K562 (cell line): ENCODE measurements at regions not wholly inside any gene's neighbourhood (a gene's known extent, or its start where the extent isn't known, plus 50 kb on each side); places are given as distances from the start of the nearest gene placed in this dataset.

ENCODE experiments used
- ATAC-seq: fragments of 200-7000 bp; cut with Tn5 transposase; 3 replicates; pipeline ENCODE4 v1.9.1; 2020; ENCODE audit warnings: moderate library complexity
- BruUV-seq: library from RNA; stranded (reverse); fragments of 400-500 nt; replicated peaks from 2 replicates; lab custom pipeline; 2021; lab: Mats Ljungman, UMichigan
- CTCF ChIA-PET: fragments of 300-600 bp; formaldehyde crosslinking; extraction: SDS; loops from one replicate; lab custom pipeline; 2021; ENCODE audit warnings: low intra/inter-chr PET ratio; lab: Yijun Ruan, JAX
- POLR2A ChIA-PET: fragments of 300-600, 350-650 bp; sonication (Branson Sonifier 250); formaldehyde crosslinking; extraction: SDS; loops from one replicate; lab custom pipeline; 2021; ENCODE audit warnings: antibody characterized with exemption, inconsistent platforms; lab: Yijun Ruan, JAX
- DNase-seq, 4 experiments: peaks; one replicate each; pipeline versions ENCODE4 v3.0.0 to v3.0.0-alpha.2; 2011 to 2018; ENCODE audit warnings: low spot score in 3 of 4, mixed read lengths in 3 of 4; ENCODE audit errors: extremely low read depth in 1 of 4
- FAIRE-seq: peaks from 2 replicates; lab custom pipeline; 2011; peaks lifted over from hg19 to GRCh38; lab: Jason Lieb, UNC
- H2AFZ ChIP-seq: 2 replicates; pipeline ENCODE4 v1.6.0; 2011; ENCODE audit warnings: low read depth, low read length, control low read depth, inconsistent platforms
- H3K27ac ChIP-seq: fragments of 200-600 bp; 3 replicates; pipeline ENCODE4 v1.8.0; 2011; ENCODE audit warnings: low read depth, mild to moderate bottlenecking, control low read depth, inconsistent platforms, low read length, moderate library complexity, mixed read lengths; ENCODE audit errors: extremely low read depth
- H3K27me3 ChIP-seq, 2 experiments: fragments of 300-600 bp in 1 of 2; 2 replicates in 1 of 2; 3 replicates in 1 of 2; pipeline versions ENCODE4 v1.6.0 to v1.8.0; 2011; ENCODE audit warnings: inconsistent platforms in 2 of 2, low read length in 2 of 2, mild to moderate bottlenecking in 1 of 2, mixed read lengths in 1 of 2, moderate library complexity in 1 of 2; ENCODE audit not compliant: control insufficient read depth in 2 of 2, insufficient read depth in 2 of 2
- H3K36me3 ChIP-seq: fragments of 300-600 bp; 3 replicates; pipeline ENCODE4 v1.8.0; 2011; ENCODE audit warnings: mild to moderate bottlenecking, low read length, inconsistent platforms; ENCODE audit not compliant: control insufficient read depth, insufficient read depth
- H3K4me1 ChIP-seq, 2 experiments: fragments of 200-600 bp in 1 of 2; replicated peaks in 1 of 2; 2 replicates in 1 of 2; 3 replicates in 1 of 2; pipeline versions ENCODE4 v1.5.1 to v1.8.0; 2011; ENCODE audit warnings: inconsistent platforms in 2 of 2, low read length in 2 of 2, mild to moderate bottlenecking in 1 of 2, mixed read lengths in 1 of 2, moderate library complexity in 1 of 2; ENCODE audit not compliant: control insufficient read depth in 2 of 2, insufficient read depth in 2 of 2
- H3K4me2 ChIP-seq: 2 replicates; pipeline ENCODE4 v1.6.1; 2011; ENCODE audit warnings: low read length, control low read depth, inconsistent platforms, mixed read lengths; ENCODE audit not compliant: insufficient read depth
- H3K4me3 ChIP-seq: fragments of 200-600 bp; sonication (generic), shearing (Covaris generic); 2 replicates; pipeline ENCODE4 v1.5.1; 2016; ENCODE audit warnings: control low read depth, inconsistent platforms
- H3K79me2 ChIP-seq: fragments of 200-600 bp; 3 replicates; pipeline ENCODE4 v1.8.0; 2011; ENCODE audit warnings: low read length, inconsistent platforms; ENCODE audit not compliant: control insufficient read depth, insufficient read depth
- H3K9ac ChIP-seq, 2 experiments: 2 replicates each; pipeline versions ENCODE4 v1.6.0 to v1.6.1; 2011; ENCODE audit warnings: low read depth in 2 of 2, low read length in 2 of 2, control low read depth in 1 of 2, inconsistent platforms in 1 of 2, mild to moderate bottlenecking in 1 of 2, mixed read lengths in 1 of 2; ENCODE audit not compliant: insufficient read depth in 1 of 2
- H3K9me1 ChIP-seq: one replicate; pipeline ENCODE4 v1.6.0; 2011; ENCODE audit warnings: inconsistent platforms, mild to moderate bottlenecking, low read length, moderate library complexity; ENCODE audit not compliant: control insufficient read depth, insufficient read depth
- H3K9me3 ChIP-seq: replicated peaks from 2 replicates; pipeline ENCODE4 v1.5.1; 2011; ENCODE audit warnings: low read depth, low read length, inconsistent platforms; ENCODE audit not compliant: control insufficient read depth, insufficient read depth
- H4K20me1 ChIP-seq: replicated peaks from 2 replicates; pipeline ENCODE4 v1.6.1; 2011; ENCODE audit warnings: low read length, inconsistent platforms, mixed read lengths; ENCODE audit not compliant: control insufficient read depth, insufficient read depth
- CBX5 ChIP-seq: IDR thresholded peaks from 2 replicates; pipeline ENCODE4 v1.6.1; 2014; ENCODE audit warnings: low read depth, borderline replicate concordance
- ETS2 ChIP-seq: IDR thresholded peaks from 2 replicates; pipeline ENCODE4 v1.6.1; 2016; ENCODE audit warnings: borderline replicate concordance, missing genetic modification characterization, mild to moderate bottlenecking, moderate library complexity, missing compliant biosample characterization; ENCODE audit not compliant: poor library complexity, severe bottlenecking
- TEAD4 ChIP-seq, 2 experiments: sonication (generic) in 1 of 2; formaldehyde crosslinking in 1 of 2; IDR thresholded peaks; 2 replicates each; pipeline versions ENCODE4 v1.6.1 to v1.8.0; 2012 to 2022; ENCODE audit warnings: borderline replicate concordance in 1 of 2, inconsistent platforms in 1 of 2, low read length in 1 of 2, mild to moderate bottlenecking in 1 of 2, missing genetic modification reagents in 1 of 2
- XRCC5 ChIP-seq: fragments of 200-400 bp; formaldehyde crosslinking; IDR thresholded peaks from 2 replicates; pipeline ENCODE4 v1.6.1; 2017; ENCODE audit warnings: low read depth, mild to moderate bottlenecking, low read length
- WGBS: fragments of 100-300 bp; shearing (Covaris generic); methylation state at CpG from one replicate; pipeline ENCODE4 v1.1.6; 2016; ENCODE audit warnings: low coverage, mixed read lengths; ENCODE audit not compliant: insufficient coverage; ENCODE audit errors: missing lambda C conversion rate; 5-methylcytosine and 5-hydroxymethylcytosine counted together
- in situ Hi-C: fragments of 300-500 bp; cut with MboI; formaldehyde crosslinking; loops from 4 replicates; pipeline ENCODE4 v1.15.0; 2018; ENCODE audit warnings: inconsistent platforms, mixed read lengths
- intact Hi-C: fragments of 100-400 bp; cut with micrococcal nuclease; formaldehyde crosslinking; loops from 2 replicates; pipeline ENCODE4 v1.14.2; 2022
- TF ChIP-seq, protein P1 (sequence below): fragments of 250-450 bp; sonication (Bioruptor Pico); IDR thresholded peaks from 2 replicates; pipeline ENCODE4 v1.5.1; 2021; ENCODE audit warnings: mild to moderate bottlenecking
- TF ChIP-seq, protein P2 (sequence below): fragments of 250-450 bp; sonication (Bioruptor Pico); IDR thresholded peaks from 2 replicates; pipeline ENCODE4 v1.4.0; 2020

DNA sequence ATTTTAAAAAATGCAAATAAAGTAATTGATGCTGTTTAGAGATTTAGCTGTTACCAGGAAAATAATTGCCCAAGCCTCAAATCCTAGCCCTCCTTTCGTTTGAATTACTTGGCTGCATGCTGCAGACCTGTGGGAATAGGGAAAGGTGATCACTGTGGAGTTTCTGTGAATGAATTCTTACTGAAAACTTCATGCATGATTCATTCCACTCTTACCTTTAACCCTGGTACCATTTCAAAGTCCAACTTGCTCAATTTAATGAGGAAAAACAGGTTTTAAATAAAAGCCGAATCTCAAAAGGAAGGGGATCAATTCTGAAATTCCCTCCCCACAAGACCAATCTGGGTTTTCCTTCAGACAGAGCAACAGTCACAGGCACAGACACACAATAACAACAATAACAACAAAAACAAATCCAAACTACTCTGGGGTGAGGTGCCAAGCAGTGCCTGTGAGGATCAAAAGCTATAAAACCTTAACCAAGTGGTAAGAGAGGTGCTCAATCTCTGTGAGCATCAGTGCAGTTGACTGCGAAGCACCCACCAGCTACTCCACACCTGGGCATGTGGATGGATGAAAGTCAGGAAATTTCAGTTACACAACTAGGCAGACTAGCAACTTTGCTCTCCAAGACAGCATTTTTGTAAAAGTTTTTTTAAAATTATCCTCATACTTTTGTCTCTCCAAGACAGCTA lies 200.8 kb downstream of the CNTN3 start:
- Histone ChIP-seq H3K4me3 (no peak overlapping the region), H3K27ac (no peak overlapping the region), H3K79me2 (no peaks in the 10 kb centered on the region), H3K36me3 (no peaks in the 10 kb centered on the region), H3K4me2 (no peak overlapping the region), H3K9ac (no peak overlapping the region), H4K20me1 (no peaks in the 10 kb centered on the region), H3K9me3 (no peaks in the 10 kb centered on the region), H3K27me3 (no peaks in the 10 kb centered on the region), H2AFZ (no peak overlapping the region), H3K4me1 (no peaks in the 10 kb centered on the region), H3K9me1 (no peaks in the 10 kb centered on the region)
- intact Hi-C loops (no loop called here), in situ Hi-C loops (no loop called here)
- WGBS: 0% methylated on average over 3 of the region's 3 CpGs
- no peak for FAIRE-seq
- TF ChIP-seq, protein P1, sequence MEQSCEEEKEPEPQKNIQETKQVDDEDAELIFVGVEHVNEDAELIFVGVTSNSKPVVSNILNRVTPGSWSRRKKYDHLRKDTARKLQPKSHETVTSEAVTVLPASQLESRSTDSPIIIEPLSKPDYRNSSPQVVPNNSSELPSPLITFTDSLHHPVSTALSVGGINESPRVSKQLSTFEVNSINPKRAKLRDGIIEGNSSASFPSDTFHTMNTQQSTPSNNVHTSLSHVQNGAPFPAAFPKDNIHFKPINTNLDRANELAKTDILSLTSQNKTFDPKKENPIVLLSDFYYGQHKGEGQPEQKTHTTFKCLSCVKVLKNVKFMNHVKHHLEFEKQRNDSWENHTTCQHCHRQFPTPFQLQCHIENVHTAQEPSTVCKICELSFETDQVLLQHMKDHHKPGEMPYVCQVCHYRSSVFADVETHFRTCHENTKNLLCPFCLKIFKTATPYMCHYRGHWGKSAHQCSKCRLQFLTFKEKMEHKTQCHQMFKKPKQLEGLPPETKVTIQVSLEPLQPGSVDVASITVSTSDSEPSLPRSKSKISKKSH (CRISPR knock-in tag): no peak
- no peak for ATAC-seq
- CTCF ChIA-PET: no interaction called here
- POLR2A ChIA-PET: no interaction called here
- no peak for DNase-seq
- BruUV-seq: no TSS peak

DNA sequence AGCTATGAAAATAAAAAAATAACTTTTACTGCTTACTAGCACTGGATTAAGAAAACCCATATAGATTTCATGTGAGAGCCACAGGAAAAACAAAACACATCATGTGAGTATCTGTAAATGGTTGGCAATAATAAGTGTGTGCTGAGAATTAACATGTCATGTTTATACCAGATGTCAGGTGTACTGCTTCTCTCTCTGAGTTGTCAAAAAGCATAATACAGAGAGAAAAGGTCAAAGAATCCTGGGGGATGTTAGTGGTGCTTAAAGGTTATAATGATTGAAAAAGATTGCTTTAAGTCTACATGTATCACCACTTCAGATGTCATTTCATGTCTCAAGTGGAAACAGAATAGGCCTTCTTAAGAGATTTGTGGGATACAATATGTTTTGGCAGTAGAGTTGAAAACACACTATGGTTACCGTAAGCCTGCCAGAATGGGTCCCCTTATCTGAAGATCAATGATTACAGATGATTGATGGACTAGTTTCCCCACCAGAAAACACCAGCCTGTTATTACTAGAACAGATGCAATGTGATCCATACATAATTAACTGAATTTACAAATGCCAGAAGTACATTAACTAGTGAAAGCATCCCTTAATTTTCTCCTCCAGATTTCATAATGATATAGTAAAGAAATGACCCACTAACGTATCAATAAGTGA lies 204.1 kb downstream of the CNTN3 start:
- ChIA-PET POLR2A (no interaction called here), CTCF (no interaction called here)
- no peak for DNase-seq
- in situ Hi-C loops: no loop called here
- no peaks in the 10 kb centered on the region for H3K79me2 ChIP-seq
- no peak overlapping the region for H3K4me2 ChIP-seq
- 13% methylated on average over 1 of the region's 2 CpGs for WGBS
- no TSS peak for BruUV-seq
- H3K9me1 ChIP-seq: no peaks in the 10 kb centered on the region
- no peak for FAIRE-seq
- H3K36me3 ChIP-seq: no peaks in the 10 kb centered on the region
- no peak overlapping the region for H2AFZ ChIP-seq
- no peaks in the 10 kb centered on the region for H3K27me3 ChIP-seq
- no peaks in the 10 kb centered on the region for H3K9me3 ChIP-seq
- no peaks in the 10 kb centered on the region for H3K4me1 ChIP-seq
- no peak overlapping the region for H3K9ac ChIP-seq
- H4K20me1 ChIP-seq: no peaks in the 10 kb centered on the region
- H3K4me3 ChIP-seq: no peak overlapping the region
- ATAC-seq: no peak
- intact Hi-C loops: no loop called here
- H3K27ac ChIP-seq: no peak overlapping the region
- TF ChIP-seq ETS2 (tag): no peak
- no peak for TF ChIP-seq TEAD4 (IDR thresholded peaks at IDR 0.05; ENCODE audit: low read length)
- no peak for TF ChIP-seq TEAD4 (CRISPR knock-in tag; IDR thresholded peaks at IDR 0.05; ENCODE audit: borderline replicate concordance)
- no peak for TF ChIP-seq XRCC5
- TF ChIP-seq, protein P2, sequence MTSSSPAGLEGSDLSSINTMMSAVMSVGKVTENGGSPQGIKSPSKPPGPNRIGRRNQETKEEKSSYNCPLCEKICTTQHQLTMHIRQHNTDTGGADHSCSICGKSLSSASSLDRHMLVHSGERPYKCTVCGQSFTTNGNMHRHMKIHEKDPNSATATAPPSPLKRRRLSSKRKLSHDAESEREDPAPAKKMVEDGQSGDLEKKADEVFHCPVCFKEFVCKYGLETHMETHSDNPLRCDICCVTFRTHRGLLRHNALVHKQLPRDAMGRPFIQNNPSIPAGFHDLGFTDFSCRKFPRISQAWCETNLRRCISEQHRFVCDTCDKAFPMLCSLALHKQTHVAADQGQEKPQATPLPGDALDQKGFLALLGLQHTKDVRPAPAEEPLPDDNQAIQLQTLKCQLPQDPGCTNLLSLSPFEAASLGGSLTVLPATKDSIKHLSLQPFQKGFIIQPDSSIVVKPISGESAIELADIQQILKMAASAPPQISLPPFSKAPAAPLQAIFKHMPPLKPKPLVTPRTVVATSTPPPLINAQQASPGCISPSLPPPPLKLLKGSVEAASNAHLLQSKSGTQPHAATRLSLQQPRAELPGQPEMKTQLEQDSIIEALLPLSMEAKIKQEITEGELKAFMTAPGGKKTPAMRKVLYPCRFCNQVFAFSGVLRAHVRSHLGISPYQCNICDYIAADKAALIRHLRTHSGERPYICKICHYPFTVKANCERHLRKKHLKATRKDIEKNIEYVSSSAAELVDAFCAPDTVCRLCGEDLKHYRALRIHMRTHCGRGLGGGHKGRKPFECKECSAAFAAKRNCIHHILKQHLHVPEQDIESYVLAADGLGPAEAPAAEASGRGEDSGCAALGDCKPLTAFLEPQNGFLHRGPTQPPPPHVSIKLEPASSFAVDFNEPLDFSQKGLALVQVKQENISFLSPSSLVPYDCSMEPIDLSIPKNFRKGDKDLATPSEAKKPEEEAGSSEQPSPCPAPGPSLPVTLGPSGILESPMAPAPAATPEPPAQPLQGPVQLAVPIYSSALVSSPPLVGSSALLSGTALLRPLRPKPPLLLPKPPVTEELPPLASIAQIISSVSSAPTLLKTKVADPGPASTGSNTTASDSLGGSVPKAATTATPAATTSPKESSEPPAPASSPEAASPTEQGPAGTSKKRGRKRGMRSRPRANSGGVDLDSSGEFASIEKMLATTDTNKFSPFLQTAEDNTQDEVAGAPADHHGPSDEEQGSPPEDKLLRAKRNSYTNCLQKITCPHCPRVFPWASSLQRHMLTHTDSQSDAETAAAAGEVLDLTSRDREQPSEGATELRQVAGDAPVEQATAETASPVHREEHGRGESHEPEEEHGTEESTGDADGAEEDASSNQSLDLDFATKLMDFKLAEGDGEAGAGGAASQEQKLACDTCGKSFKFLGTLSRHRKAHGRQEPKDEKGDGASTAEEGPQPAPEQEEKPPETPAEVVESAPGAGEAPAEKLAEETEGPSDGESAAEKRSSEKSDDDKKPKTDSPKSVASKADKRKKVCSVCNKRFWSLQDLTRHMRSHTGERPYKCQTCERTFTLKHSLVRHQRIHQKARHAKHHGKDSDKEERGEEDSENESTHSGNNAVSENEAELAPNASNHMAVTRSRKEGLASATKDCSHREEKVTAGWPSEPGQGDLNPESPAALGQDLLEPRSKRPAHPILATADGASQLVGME (CRISPR knock-in tag): no peak
- no peak for TF ChIP-seq CBX5
